Adrenal gland (tissue), 5 donors: ENCODE measurements at regions not wholly inside any gene's neighbourhood (a gene's known extent, or its start where the extent isn't known, plus 50 kb on each side); places are given as distances from the start of the nearest gene placed in this dataset.

ENCODE experiments used
- POLR2A ChIP-seq, 2 donors: fragments of 450-650 bp; IDR thresholded peaks; one replicate each; pipeline ENCODE4 v1.6.1; 2017; ENCODE audit warnings: antibody characterized with exemption in 2 of 2, mild to moderate bottlenecking in 2 of 2, moderate library complexity in 1 of 2
- TF ChIP-seq, protein P1 (sequence below), 6 experiments: fragments of 450-650 bp in 4 of 6; fragments of 200-600 bp in 2 of 6; sonication (generic) in 1 of 6; IDR thresholded peaks; 1 replicate in 5 of 6; 2 replicates in 1 of 6; pipeline versions ENCODE4 v1.5.1 to v1.8.0; 2016 to 2021; ENCODE audit warnings: antibody characterized with exemption in 6 of 6, mild to moderate bottlenecking in 2 of 6, moderate library complexity in 1 of 6
- donor health status: DM: no; HTN: no; CAD: no.

DNA sequence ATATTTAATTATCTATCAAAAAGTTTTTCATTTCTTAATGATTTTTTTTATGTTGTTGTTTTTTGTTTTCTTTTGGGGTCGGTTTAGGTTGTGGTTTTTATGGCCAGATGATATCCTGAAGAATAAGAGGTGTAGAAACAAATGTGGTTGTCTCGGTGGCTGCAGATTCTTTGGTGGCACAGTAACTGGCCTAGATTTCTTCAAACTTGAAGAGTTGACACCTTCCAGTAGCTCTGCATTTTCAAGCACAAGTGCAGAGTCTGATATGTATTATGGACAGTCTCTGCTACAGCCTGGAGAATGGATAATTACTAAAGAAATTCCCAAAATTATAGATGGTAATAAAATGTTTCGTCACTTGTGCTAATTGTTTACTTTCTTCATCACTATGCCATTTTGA, 82.6 kb downstream of the BLTP1 start:
- TF ChIP-seq, protein P1, sequence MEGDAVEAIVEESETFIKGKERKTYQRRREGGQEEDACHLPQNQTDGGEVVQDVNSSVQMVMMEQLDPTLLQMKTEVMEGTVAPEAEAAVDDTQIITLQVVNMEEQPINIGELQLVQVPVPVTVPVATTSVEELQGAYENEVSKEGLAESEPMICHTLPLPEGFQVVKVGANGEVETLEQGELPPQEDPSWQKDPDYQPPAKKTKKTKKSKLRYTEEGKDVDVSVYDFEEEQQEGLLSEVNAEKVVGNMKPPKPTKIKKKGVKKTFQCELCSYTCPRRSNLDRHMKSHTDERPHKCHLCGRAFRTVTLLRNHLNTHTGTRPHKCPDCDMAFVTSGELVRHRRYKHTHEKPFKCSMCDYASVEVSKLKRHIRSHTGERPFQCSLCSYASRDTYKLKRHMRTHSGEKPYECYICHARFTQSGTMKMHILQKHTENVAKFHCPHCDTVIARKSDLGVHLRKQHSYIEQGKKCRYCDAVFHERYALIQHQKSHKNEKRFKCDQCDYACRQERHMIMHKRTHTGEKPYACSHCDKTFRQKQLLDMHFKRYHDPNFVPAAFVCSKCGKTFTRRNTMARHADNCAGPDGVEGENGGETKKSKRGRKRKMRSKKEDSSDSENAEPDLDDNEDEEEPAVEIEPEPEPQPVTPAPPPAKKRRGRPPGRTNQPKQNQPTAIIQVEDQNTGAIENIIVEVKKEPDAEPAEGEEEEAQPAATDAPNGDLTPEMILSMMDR (IDR thresholded peaks at IDR 0.05), result no peak
- no peak for TF ChIP-seq POLR2A (IDR thresholded peaks at IDR 0.05)
